KMS-11 (cell line): ENCODE measurements at regions not wholly inside any gene's neighbourhood (a gene's known extent, or its start where the extent isn't known, plus 50 kb on each side); places are given as distances from the start of the nearest gene placed in this dataset.

Experiments
- H2AFZ ChIP-seq: fragments of 200-600 bp; sonication (generic); 2 replicates; pipeline ENCODE4 v1.6.1; 2016; ENCODE audit warnings: antibody characterized with exemption, mixed run types, low read depth
- H3K27ac ChIP-seq: fragments of 200-600 bp; sonication (generic); 2 replicates; pipeline ENCODE4 v1.6.1; 2016; ENCODE audit warnings: mild to moderate bottlenecking, mixed run types
- H3K27me3 ChIP-seq: fragments of 200-600 bp; sonication (generic); 2 replicates; pipeline ENCODE4 v1.6.1; 2017; ENCODE audit warnings: mild to moderate bottlenecking, low read depth, mixed run types, moderate library complexity; ENCODE audit not compliant: insufficient read depth
- H3K36me3 ChIP-seq: fragments of 200-600 bp; sonication (generic); 2 replicates; pipeline ENCODE4 v1.6.1; 2017; ENCODE audit warnings: mild to moderate bottlenecking, mixed run types; ENCODE audit not compliant: insufficient read depth
- H3K4me1 ChIP-seq: fragments of 200-600 bp; sonication (generic); 2 replicates; pipeline ENCODE4 v1.6.1; 2016; ENCODE audit warnings: mild to moderate bottlenecking, low read depth, mixed run types; ENCODE audit not compliant: poor library complexity, severe bottlenecking
- H3K4me2 ChIP-seq: fragments of 200-600 bp; sonication (generic); 2 replicates; pipeline ENCODE4 v1.7.0; 2016; ENCODE audit warnings: mild to moderate bottlenecking, mixed run types
- H3K4me3 ChIP-seq: fragments of 200-600 bp; sonication (generic); IDR thresholded peaks from 2 replicates; pipeline ENCODE4 v1.6.1; 2017; ENCODE audit warnings: low read depth, low read length, mixed read lengths; ENCODE audit not compliant: insufficient read depth
- H3K79me2 ChIP-seq: fragments of 200-600 bp; sonication (generic); 2 replicates; pipeline ENCODE4 v1.6.1; 2016; ENCODE audit warnings: low read depth, mixed run types; ENCODE audit not compliant: insufficient read depth
- H3K9ac ChIP-seq: fragments of 200-600 bp; sonication (generic); 2 replicates; pipeline ENCODE4 v1.6.1; 2016; ENCODE audit warnings: mild to moderate bottlenecking, mixed run types
- H4K20me1 ChIP-seq: fragments of 200-600 bp; sonication (generic); 2 replicates; pipeline ENCODE4 v1.6.1; 2016; ENCODE audit warnings: mild to moderate bottlenecking, mixed run types; ENCODE audit not compliant: insufficient read depth
- TF ChIP-seq, protein P1 (sequence below): fragments of 200-600 bp; sonication (generic); conservative IDR thresholded peaks from 2 replicates; pipeline ENCODE4 v1.6.1; 2017; ENCODE audit warnings: low read depth, mild to moderate bottlenecking, antibody characterized with exemption, low read length, moderate library complexity, mixed read lengths

DNA sequence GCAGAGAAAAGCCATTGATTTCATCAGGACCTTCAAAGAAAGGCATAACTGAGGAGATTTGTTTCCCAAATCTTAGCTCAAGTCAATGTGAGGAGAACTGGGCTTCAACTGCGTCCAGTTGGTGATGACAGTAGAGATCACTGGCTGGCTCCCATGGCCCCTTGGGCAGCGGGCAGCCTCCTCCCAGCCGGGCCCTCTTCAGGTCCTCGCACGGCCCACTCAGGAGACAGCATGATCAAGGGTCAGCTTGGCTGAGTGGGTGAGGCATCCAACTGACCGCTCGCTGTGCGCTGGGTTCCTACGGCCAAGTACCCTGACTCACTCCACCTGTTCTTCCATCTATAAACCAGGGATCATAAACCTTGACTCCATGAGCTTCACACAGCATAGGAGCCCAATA is 274.0 kb downstream of the NSG2 start:
- Histone ChIP-seq H3K9ac (no peak overlapping the region), H4K20me1 (no peaks in the 10 kb centered on the region), H3K4me2 (no peak overlapping the region), H3K36me3 (no peaks in the 10 kb centered on the region), H3K79me2 (no peaks in the 10 kb centered on the region), H2AFZ (no peak overlapping the region), H3K27ac (no peak overlapping the region), H3K27me3 (no peaks in the 10 kb centered on the region), H3K4me1 (no peaks in the 10 kb centered on the region), H3K4me3 (no peak overlapping the region)
- TF ChIP-seq, protein P1, sequence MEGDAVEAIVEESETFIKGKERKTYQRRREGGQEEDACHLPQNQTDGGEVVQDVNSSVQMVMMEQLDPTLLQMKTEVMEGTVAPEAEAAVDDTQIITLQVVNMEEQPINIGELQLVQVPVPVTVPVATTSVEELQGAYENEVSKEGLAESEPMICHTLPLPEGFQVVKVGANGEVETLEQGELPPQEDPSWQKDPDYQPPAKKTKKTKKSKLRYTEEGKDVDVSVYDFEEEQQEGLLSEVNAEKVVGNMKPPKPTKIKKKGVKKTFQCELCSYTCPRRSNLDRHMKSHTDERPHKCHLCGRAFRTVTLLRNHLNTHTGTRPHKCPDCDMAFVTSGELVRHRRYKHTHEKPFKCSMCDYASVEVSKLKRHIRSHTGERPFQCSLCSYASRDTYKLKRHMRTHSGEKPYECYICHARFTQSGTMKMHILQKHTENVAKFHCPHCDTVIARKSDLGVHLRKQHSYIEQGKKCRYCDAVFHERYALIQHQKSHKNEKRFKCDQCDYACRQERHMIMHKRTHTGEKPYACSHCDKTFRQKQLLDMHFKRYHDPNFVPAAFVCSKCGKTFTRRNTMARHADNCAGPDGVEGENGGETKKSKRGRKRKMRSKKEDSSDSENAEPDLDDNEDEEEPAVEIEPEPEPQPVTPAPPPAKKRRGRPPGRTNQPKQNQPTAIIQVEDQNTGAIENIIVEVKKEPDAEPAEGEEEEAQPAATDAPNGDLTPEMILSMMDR, result no peak

DNA sequence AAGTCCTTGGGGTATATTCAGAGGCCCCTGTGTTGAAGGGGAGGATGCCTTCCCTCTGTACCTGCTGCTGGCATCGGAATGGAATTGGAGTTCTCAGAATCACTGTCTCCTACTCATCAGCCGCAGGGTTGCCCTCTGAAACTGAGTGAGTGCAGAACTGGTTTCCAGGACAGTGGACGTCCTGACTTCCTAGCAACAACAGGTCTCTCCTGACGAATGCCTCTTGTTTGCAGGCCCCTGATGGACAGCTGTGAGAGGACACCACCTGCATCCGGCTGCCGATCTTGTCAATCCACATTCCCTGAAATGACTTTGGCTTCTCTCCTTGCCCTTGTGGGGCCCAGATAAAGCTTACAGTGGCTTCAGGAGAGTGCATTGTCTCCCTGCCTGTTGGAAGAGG is 274.5 kb downstream of the NSG2 start:
- Histone ChIP-seq H3K4me3 (no peak overlapping the region), H4K20me1 (no peaks in the 10 kb centered on the region), H3K27ac (no peak overlapping the region), H3K36me3 (no peaks in the 10 kb centered on the region), H3K4me2 (no peak overlapping the region), H3K27me3 (no peaks in the 10 kb centered on the region), H2AFZ (no peak overlapping the region), H3K4me1 (no peaks in the 10 kb centered on the region), H3K9ac (no peak overlapping the region), H3K79me2 (no peaks in the 10 kb centered on the region)
- TF ChIP-seq, protein P1, result no peak

DNA sequence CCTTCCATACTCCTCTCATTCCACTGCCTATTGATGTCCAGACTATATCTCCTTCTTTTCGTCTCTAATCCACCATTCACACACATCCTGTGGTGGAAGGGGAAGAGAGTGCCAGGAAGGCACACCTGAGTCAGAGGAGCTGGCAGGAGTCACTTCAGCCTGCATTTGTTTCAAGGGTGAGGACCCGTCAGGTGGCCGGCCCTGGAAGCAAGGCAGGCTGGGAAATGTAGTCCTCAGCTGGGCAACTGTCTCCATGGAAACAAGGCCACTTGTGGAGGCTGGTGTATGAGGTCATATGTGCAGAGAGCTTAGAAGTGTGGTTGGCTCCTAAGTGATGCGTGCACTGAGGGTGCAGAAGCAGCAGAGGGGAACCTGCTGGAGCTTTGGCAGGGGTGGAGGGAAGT is 278.4 kb downstream of the NSG2 start:
- Histone ChIP-seq H2AFZ (no peak overlapping the region), H3K27me3 (no peaks in the 10 kb centered on the region), H3K4me2 (no peak overlapping the region), H4K20me1 (no peaks in the 10 kb centered on the region), H3K27ac (no peak overlapping the region), H3K79me2 (no peaks in the 10 kb centered on the region), H3K4me3 (no peak overlapping the region), H3K4me1 (no peaks in the 10 kb centered on the region), H3K36me3 (no peaks in the 10 kb centered on the region), H3K9ac (no peak overlapping the region)
- TF ChIP-seq, protein P1, result no peak

DNA sequence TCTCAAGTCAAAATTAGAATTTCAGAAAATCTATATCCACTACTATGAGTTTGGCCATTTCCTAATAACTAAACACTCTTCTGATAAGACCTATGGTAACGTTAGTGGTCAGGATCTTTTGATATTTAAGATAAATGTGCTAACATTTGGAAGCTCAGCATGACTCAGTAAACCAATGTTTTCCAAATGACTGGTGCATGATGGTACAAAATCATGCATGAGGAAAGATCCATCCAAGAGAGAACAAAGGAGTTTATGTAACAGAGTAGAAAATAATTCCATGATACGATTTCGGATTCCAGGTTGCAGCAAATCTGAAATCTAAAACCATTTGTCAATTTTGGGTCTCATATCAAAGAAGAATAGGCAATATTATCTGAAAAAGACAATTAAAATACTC is 279.2 kb downstream of the NSG2 start:
- H2AFZ ChIP-seq, result no peak overlapping the region
- no peak overlapping the region for H3K9ac ChIP-seq
- no peaks in the 10 kb centered on the region for H4K20me1 ChIP-seq
- H3K79me2 ChIP-seq, result no peaks in the 10 kb centered on the region
- no peaks in the 10 kb centered on the region for H3K36me3 ChIP-seq
- no peaks in the 10 kb centered on the region for H3K4me1 ChIP-seq
- H3K4me3 ChIP-seq, result no peak overlapping the region
- no peaks in the 10 kb centered on the region for H3K27me3 ChIP-seq
- TF ChIP-seq, protein P1, result no peak
- H3K4me2 ChIP-seq, result no peak overlapping the region
- no peak overlapping the region for H3K27ac ChIP-seq

DNA sequence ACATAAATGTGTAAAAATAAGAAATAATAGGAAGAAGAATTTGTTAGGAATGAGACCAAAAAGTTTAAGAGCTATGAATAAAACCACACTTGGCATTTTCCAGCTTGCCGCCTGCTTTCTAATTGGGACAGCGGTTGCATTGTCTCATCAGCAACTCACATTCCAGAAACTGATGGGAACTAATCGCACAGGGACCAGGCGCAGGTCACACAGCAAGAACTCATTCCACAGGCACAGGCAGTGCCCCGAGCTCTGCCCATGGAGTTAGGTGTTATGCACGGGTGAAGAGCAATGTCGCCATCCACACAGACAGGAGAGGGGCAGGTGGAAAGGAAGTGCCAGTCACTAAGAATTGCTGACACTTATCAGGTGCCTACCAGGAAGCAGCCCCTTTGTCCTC is 279.9 kb downstream of the NSG2 start:
- Histone ChIP-seq H3K27me3 (no peaks in the 10 kb centered on the region), H3K4me3 (no peak overlapping the region), H3K9ac (no peak overlapping the region), H3K4me1 (no peaks in the 10 kb centered on the region), H2AFZ (no peak overlapping the region), H3K4me2 (no peak overlapping the region), H3K27ac (no peak overlapping the region), H3K79me2 (no peaks in the 10 kb centered on the region), H4K20me1 (no peaks in the 10 kb centered on the region), H3K36me3 (no peaks in the 10 kb centered on the region)
- TF ChIP-seq, protein P1, result no peak
